Stimulated activated CD8-positive, alpha-beta memory T cell treated with anti-CD3 and anti-CD28 coated beads, Interleukin-15, amount 100 ng/mL, for 48 hours (primary cell): ENCODE measurements at regions not wholly inside any gene's neighbourhood (a gene's known extent, or its start where the extent isn't known, plus 50 kb on each side); places are given as distances from the start of the nearest gene placed in this dataset.

Experiments used
- DNase-seq, 2 donors: peaks; one replicate each; pipeline ENCODE4 v3.0.0-alpha.2; 2020; ENCODE audit warnings: low read depth in 2 of 2

GRCh38 chr2:18379870-18380269 lies 180.6 kb downstream of the RDH14 start:
- DNase-seq = no peak

- no peak for DNase-seq
Measured at GRCh38 chr2:18378020-18378653, 182.3 kb downstream of the RDH14 start.

GRCh38 chr2:18376936-18377335 lies 183.5 kb downstream of the RDH14 start:
- no peak for DNase-seq

DNA sequence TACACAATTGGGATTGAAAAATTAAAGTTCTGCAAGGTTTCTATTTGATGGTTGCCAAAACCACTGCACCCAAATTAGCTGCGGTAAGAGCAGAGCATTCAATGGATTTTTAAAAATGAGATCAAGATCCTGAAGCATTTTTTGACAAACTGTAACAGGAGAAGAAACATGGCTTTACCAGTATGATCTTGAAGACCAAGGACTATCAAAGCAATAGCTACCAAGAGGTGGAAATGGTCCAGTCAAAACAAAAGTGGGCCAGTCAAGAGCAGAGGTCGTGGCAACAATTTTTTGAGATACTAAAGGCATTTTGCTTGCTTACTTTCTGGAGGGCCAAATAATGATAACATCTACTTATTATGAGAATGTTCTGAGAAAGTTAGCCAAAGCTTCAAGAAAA lies 186.8 kb downstream of the RDH14 start:
- DNase-seq = no peak

GRCh38 chr2:18373081-18373480 lies 187.4 kb downstream of the RDH14 start:
- DNase-seq = no peak

DNA sequence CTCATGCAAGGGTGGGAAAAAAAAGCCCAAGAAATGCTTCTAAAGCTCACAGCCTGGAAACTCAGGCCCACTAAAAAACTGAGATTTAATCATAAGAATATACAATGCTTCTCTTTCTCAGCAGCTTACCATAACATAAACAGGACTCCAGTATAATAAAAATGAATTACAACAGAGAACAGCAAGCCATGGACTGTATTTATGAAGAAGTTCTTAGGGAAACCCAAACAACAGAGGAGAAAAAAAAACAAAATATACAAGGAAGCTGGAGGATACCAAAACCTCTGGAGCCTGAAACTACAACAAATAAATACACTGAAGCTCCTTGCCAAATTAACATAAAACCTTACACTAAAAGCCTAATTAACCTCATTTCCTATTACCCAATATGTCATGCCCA lies 187.8 kb downstream of the RDH14 start:
- DNase-seq = no peak

GRCh38 chr2:18369760-18370159 lies 190.7 kb downstream of the RDH14 start:
- DNase-seq = no peak

DNA sequence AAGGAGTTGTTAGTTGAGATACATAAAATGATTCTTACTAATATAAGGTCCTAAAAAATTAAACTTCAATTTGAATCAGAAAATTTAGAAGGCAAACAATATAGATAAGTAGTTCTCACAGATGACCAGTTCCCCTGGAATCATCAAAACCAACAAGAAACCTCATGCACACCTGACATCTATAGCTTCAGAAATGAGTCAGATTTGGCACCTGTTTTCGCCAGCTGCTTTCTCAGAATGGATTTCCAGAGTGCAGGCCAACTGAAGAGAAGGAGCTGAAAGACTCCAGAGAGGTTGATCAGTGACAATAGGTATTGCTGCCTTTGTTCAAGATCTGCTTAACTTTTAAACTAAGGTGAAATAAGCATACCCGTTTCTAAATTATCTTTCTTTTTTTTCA lies 192.4 kb downstream of the RDH14 start:
- DNase-seq = no peak

- DNase-seq = no peak
Measured at GRCh38 chr2:18365342-18365741, 195.1 kb downstream of the RDH14 start.

DNA sequence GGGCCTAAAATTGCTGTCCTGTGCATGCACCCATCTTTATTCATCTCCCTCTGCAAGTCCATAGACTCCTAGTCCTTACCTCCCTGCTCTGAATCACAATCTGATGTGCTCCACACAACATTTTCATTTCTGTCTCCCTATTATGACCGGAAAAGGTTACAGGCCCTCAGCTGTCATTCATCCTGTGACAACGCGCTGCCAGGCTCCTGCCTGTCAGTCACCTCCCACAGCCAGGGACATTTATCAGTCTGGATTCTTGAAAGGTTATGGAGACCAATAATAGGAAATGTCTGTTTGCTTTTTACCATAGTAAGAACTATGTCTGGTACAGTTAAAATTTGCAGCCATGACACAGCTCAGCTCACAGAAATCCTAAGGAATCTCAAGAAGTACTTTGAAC lies 197.1 kb downstream of the RDH14 start:
- no peak for DNase-seq

- no peak for DNase-seq
Measured at GRCh38 chr2:18362696-18363095, 197.8 kb downstream of the RDH14 start.

GRCh38 chr2:18357537-18357936 lies 202.9 kb downstream of the RDH14 start:
- no peak for DNase-seq

DNA sequence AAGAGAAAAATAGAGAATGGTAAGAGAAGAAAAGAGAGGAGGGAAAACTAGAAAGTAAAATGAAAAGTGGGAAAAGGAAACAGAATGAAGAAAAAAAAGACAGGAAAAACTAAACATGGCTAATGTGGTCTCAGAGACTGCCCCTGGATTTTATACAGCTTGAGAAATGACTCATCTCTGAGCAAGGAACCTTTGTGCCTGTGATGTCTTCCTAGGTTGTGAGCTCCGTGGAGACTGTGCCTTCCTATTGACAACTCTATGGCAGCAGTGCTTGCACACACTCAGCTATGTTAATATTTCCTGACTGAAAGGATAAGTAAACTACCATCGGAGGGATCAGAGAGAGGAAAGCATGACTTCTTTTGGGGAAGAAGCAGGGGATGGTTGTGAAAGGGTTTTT lies 203.8 kb downstream of the RDH14 start:
- no peak for DNase-seq

GRCh38 chr2:18349421-18349820 lies 211.0 kb downstream of the RDH14 start:
- DNase-seq = no peak

DNA sequence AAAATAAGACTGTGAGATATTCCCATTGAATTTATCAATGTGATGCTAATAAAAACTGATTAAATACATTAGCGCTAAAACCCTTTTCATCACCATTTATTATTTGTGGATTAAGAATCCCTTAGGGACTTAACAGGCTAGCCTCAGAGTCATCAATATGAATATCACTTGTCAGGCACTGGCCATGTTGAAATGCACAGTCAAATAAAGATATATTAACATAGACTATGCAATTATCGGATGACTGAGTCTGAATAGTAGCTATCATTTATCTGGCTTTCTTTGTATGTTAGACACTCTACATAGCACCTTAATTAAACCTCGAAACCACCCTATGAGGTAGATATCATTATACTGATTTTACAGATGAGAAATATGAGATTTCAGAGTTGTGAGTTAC lies 213.6 kb downstream of the RDH14 start:
- no peak for DNase-seq

DNA sequence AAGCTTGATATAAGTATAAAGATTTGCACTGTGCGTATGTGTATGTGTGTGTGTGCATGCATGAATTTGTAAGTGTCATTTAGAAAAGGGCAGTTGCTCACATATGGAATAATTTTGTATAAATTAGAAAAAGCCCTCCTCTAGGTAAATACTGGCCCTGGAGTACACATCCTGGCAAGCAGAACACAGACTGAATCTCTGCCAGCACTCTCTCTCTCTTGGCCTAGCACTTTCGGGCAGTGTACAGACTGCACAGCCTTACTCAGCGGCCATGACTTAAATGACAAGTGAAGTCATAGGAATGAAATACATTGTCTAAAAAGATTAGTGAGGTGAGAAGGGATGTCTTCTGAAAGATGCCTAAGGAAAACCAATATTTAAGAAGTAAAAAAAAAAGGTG lies 214.1 kb downstream of the RDH14 start:
- DNase-seq = no peak

- no peak for DNase-seq
Measured at GRCh38 chr2:18345848-18346247, 214.6 kb downstream of the RDH14 start.

DNA sequence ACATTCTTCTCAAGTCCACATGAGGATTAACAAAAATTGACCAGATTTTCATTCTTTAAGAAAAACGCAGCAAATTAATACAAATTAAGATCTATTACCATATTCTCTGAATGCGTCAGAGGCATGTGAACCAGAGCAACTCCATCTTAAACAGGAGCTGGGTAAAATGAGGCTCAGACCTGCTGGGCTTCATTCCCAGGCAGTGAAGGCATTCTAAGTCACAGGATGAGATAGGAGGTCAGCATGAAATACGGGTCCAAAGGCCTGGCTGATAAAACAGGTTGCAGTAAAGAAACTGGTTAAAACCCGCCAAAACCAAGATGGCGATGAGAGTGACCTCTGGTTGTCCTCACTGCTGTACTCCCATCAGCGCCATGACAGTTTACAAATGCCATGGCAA lies 217.6 kb downstream of the RDH14 start:
- DNase-seq = no peak

- no peak for DNase-seq
Measured at GRCh38 chr2:18339326-18339725, 221.1 kb downstream of the RDH14 start.

DNA sequence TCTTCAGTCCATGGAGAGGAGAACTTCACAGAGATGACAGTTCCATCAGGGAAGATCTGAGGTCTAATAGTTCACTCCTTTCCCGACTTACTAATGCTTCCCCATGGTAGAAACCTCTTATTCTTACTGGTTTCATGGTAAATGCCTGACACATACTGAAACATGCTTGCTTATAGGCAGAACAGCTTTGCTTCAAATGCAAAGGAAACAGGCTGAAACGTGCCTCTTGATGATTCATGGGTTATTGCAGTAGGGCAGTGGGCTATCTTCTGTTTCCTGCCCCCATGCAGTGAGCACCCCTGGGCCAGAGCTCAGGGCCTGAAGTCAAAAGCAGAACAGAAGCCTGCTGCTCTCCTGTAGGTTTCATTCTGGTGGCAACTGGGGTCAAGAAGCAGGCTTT lies 223.5 kb downstream of the RDH14 start:
- DNase-seq = no peak

DNA sequence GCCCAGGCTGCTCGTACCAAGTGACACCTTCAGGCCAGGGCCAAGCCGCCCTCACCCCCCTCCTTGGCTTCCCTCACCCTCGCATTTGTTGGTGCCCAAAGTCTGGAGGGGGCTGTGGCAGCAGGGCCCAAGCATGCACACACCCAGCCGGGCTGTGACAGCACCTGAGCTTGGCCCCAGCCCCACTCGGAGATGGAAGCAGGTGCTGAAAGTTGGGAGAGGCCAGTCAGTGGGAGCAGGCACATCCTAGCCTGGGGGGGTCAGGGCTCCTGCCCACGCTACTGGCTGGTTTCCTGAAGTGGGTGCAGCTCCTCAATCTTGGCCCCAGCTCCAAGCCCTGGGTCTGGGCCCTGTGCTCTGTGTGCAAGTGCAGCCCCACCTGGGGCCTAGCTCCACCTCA lies 228.0 kb downstream of the RDH14 start:
- no peak for DNase-seq

DNA sequence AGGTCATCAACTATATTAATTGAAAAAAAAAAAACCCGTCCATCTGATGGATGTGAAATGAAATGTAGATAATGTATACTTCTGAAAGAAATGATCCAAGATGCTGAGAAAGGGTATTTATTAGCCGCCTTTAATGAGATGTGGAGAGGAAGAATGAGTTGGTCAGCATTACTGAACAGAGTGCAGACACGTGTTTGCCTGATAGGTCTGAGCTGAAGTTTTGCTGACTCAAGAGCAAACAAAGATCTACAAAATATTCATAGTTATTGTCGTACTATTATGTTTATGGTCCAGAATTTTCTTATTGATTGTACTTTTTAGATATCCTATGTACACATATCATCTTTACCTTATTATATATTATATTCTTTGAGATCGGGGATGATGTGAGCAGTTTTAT lies 235.3 kb downstream of the RDH14 start:
- no peak for DNase-seq

DNA sequence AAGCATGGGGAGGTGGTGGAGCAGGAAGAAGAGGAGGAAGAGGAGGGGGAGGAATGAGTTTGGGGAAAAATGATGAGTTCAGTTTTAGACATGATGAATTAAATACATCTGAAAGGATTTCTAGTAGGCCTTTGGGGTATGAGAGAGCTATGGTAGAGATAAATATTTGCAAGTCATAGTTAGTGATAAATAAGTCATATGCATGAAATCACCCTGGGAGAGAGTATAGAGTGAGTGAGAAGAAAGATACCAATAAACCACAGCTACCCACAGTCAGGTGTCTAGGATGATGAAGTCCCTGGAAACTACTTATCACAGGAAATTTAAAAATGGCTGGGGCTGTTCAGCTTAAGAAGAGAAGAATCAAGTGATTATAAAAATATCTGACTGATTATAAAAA lies 240.5 kb downstream of the RDH14 start:
- DNase-seq = no peak

- no peak for DNase-seq
Measured at GRCh38 chr2:18317017-18317416, 243.4 kb downstream of the RDH14 start.

DNA sequence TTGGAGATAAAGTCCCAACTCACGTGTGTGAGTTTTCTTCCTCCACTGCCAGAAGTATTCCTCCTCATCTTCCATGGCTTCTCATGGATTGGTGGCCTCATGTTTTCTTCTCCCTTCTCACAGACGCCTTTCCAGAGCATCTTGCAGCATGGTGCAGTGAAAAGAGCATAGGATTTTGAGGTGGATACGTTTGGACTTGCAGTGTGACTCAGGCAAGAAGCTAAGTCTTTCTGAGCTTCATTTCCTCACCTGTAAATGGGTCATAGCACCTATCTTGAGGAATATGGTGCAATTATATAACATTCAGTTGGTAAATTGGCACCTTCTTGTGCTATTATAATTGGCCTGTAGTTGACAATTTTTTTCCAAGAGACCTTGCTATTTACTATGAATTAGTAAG lies 247.6 kb downstream of the RDH14 start:
- DNase-seq = no peak
